Suprapubic skin (tissue), 4 donors: ENCODE measurements at regions not wholly inside any gene's neighbourhood (a gene's known extent, or its start where the extent isn't known, plus 50 kb on each side); places are given as distances from the start of the nearest gene placed in this dataset.

Source experiments
- CTCF ChIP-seq, 2 donors: fragments of 200-600 bp in 1 of 2; fragments of 450-650 bp in 1 of 2; sonication (generic) in 1 of 2; IDR thresholded peaks; one replicate each; pipeline ENCODE4 v1.5.1; 2016 to 2019; ENCODE audit warnings: antibody characterized with exemption in 2 of 2, mild to moderate bottlenecking in 1 of 2, moderate library complexity in 1 of 2
- EP300 ChIP-seq: sonication (generic); formaldehyde crosslinking; IDR thresholded peaks from one replicate; pipeline ENCODE4 v1.6.1; 2017; ENCODE audit warnings: antibody characterized with exemption
- POLR2A ChIP-seq, 2 donors: fragments of 450-650 bp; IDR thresholded peaks; one replicate each; pipeline ENCODE4 v1.6.1; 2017; ENCODE audit warnings: antibody characterized with exemption in 2 of 2, mild to moderate bottlenecking in 2 of 2, moderate library complexity in 2 of 2
- POLR2AphosphoS5 ChIP-seq, 3 donors: sonication (generic); formaldehyde crosslinking; IDR thresholded peaks; one replicate each; pipeline ENCODE4 v1.6.1; 2017; ENCODE audit warnings: antibody characterized with exemption in 3 of 3

GRCh38 chr3:66675366-66675765, 174.5 kb upstream of the LRIG1 start:
- TF ChIP-seq POLR2A (IDR thresholded peaks at IDR 0.05) = no peak
- no peak for TF ChIP-seq CTCF (IDR thresholded peaks at IDR 0.05)
- TF ChIP-seq POLR2AphosphoS5 (IDR thresholded peaks at IDR 0.05) = no peak
- TF ChIP-seq EP300 = no peak
